A673 (cell line): ENCODE measurements at regions not wholly inside any gene's neighbourhood (a gene's known extent, or its start where the extent isn't known, plus 50 kb on each side); places are given as distances from the start of the nearest gene placed in this dataset.

Experiments used
- CTCF ChIP-seq: fragments of 300-800, 200-600 bp; sonication (generic); conservative IDR thresholded peaks from 2 replicates; pipeline ENCODE4 v1.5.1; 2017; ENCODE audit warnings: low read depth, mild to moderate bottlenecking, antibody characterized with exemption, low read length, moderate library complexity, mixed read lengths
- EZH2 ChIP-seq: fragments of 200-600 bp; sonication (generic); IDR thresholded peaks from 2 replicates; pipeline ENCODE4 v1.6.1; 2017; ENCODE audit warnings: borderline replicate concordance, low read depth, mild to moderate bottlenecking, mixed read lengths, antibody characterized with exemption, low read length; ENCODE audit not compliant: poor library complexity, severe bottlenecking

- TF ChIP-seq CTCF: no peak
- no peak for TF ChIP-seq EZH2
These were observed 83.1 kb downstream of the MRPL32 start for GRCh38 chr7:43015301-43015700.
